ENCODE measurements at regions not wholly inside any gene's neighbourhood (a gene's known extent, or its start where the extent isn't known, plus 50 kb on each side); places are given as distances from the start of the nearest gene placed in this dataset.

- ChIA-PET CTCF (interaction anchor here (0.9 to 1.3 kb wide), 2 partner anchors 11 to 78 kb away, joined by 3 read pairs; no protein-coding TSS in a partner anchor), POLR2A (no interaction called here)
- DNase-seq (ENCODE audit: extremely low spot score) = no peak
- TF ChIP-seq, protein P1, sequence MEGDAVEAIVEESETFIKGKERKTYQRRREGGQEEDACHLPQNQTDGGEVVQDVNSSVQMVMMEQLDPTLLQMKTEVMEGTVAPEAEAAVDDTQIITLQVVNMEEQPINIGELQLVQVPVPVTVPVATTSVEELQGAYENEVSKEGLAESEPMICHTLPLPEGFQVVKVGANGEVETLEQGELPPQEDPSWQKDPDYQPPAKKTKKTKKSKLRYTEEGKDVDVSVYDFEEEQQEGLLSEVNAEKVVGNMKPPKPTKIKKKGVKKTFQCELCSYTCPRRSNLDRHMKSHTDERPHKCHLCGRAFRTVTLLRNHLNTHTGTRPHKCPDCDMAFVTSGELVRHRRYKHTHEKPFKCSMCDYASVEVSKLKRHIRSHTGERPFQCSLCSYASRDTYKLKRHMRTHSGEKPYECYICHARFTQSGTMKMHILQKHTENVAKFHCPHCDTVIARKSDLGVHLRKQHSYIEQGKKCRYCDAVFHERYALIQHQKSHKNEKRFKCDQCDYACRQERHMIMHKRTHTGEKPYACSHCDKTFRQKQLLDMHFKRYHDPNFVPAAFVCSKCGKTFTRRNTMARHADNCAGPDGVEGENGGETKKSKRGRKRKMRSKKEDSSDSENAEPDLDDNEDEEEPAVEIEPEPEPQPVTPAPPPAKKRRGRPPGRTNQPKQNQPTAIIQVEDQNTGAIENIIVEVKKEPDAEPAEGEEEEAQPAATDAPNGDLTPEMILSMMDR (IDR thresholded peaks at IDR 0.05; ENCODE audit: control extremely low read depth, extremely low read depth, low read depth, missing control alignments) = no peak
These were observed 244.4 kb downstream of the SKIDA1 start for GRCh38 chr10:21280971-21281572.

DNA sequence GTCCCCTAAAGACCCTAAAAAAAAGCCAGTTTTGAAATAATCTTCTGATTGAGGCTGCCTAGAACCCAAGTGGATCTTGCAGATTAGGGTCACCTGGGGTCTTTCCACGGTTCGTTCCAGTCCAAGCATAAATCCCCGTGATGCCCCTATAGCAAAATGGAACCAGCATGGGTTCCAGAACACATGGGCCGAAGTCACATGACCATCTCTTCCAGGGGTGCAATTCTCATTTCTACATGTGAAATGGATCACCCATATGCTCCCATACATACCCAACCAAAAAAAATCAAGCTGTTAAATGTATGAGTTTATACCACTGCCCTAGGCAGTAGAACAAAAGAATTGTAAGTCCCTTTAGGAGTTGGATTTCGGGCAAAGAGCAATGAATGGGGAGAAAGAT, 245.4 kb downstream of the SKIDA1 start:
- ChIA-PET POLR2A (no interaction called here), CTCF (interaction anchor here (0.9 to 3.4 kb wide), 5 partner anchors 10 to 453 kb away, joined by 3 to 21 read pairs (median 7); no protein-coding TSS in a partner anchor)
- TF ChIP-seq, protein P1 (IDR thresholded peaks at IDR 0.05; ENCODE audit: control extremely low read depth, extremely low read depth, low read depth, missing control alignments) = no peak
- DNase-seq (ENCODE audit: extremely low spot score) = no peak

DNA sequence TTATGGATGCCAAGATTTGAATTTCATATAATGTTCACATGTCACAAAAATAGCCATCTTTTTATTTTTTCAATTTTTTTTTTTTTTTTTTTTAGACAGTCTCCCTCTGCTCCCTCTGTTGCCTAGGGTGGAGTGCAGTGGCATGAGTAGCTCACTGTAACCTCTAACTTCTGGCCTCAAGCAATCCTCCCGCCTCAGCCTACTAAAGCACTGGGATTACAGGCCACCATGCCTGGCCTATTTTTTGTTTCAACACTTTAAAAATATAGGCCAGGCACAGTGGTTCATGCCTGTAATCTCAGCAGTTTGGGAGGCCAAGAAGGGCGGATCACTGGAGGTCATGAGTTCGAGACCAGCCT, 246.3 kb downstream of the SKIDA1 start:
- TF ChIP-seq, protein P1 (IDR thresholded peaks at IDR 0.05; ENCODE audit: control extremely low read depth, extremely low read depth, low read depth, missing control alignments) = no peak
- POLR2A ChIA-PET = no interaction called here
- CTCF ChIA-PET = interaction anchor here (0.7 to 3.4 kb wide), 11 partner anchors 12 to 1771 kb away, joined by 3 to 21 read pairs (median 3); no protein-coding TSS in a partner anchor
- DNase-seq (ENCODE audit: extremely low spot score) = no peak

GRCh38 chr10:21278491-21279216, 246.8 kb downstream of the SKIDA1 start:
- TF ChIP-seq, protein P1 (IDR thresholded peaks at IDR 0.05; ENCODE audit: control extremely low read depth, extremely low read depth, low read depth, missing control alignments) = peak; percentile 70
- peak; percentile 64 for DNase-seq (ENCODE audit: extremely low spot score)
- CTCF ChIA-PET = interaction anchor here (0.7 to 3.4 kb wide), 14 partner anchors 11 to 1771 kb away, joined by 3 to 21 read pairs (median 3); no protein-coding TSS in a partner anchor
- POLR2A ChIA-PET = no interaction called here

DNA sequence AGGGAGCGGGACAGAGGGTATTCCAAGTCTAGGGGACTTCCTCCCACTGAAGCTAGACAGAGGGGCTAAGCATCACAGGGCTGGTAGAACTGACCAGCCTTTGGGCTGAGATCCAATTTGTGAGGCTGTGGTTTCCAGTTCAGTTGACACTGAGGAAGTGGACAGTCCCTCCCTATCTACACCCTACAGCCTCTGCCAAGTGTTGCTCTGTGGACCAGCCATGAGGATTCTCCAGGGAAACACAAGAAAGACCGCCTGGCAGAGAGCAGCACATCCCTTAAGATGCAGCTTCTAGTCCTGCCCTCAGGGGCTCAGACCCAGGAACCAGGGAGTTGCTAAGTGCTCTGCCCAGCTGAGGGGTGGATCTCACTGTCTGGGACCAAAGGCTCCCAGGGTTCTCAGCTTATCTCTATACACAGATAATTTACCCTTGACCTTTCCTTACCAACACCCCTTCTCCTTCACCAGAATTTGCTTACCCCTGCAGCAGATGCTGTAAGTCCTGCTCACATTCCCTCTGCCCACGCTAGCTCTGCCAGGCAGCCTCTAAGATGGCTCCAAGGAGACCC, 252.0 kb downstream of the SKIDA1 start:
- ChIA-PET CTCF (interaction anchor here (1.2 kb wide), 1 partner anchor 195 kb away, joined by 6 read pairs; no protein-coding TSS in a partner anchor), POLR2A (no interaction called here)

More for the DNA sequence above, 252.0 kb downstream of the SKIDA1 start:
- no peak for DNase-seq (ENCODE audit: extremely low spot score)
- TF ChIP-seq, protein P1 (IDR thresholded peaks at IDR 0.05; ENCODE audit: control extremely low read depth, extremely low read depth, low read depth, missing control alignments) = no peak

Data from GM10248 (cell line).